HUDEP-2 (cell line): ENCODE measurements at regions not wholly inside any gene's neighbourhood (a gene's known extent, or its start where the extent isn't known, plus 50 kb on each side); places are given as distances from the start of the nearest gene placed in this dataset.

Experiments
- DNase-seq, 76 experiments: peaks; one replicate each; lab custom pipeline; 2025; ENCODE audit not compliant: unreplicated experiment in 76 of 76; lab: John Stamatoyannopoulos, UW

DNA sequence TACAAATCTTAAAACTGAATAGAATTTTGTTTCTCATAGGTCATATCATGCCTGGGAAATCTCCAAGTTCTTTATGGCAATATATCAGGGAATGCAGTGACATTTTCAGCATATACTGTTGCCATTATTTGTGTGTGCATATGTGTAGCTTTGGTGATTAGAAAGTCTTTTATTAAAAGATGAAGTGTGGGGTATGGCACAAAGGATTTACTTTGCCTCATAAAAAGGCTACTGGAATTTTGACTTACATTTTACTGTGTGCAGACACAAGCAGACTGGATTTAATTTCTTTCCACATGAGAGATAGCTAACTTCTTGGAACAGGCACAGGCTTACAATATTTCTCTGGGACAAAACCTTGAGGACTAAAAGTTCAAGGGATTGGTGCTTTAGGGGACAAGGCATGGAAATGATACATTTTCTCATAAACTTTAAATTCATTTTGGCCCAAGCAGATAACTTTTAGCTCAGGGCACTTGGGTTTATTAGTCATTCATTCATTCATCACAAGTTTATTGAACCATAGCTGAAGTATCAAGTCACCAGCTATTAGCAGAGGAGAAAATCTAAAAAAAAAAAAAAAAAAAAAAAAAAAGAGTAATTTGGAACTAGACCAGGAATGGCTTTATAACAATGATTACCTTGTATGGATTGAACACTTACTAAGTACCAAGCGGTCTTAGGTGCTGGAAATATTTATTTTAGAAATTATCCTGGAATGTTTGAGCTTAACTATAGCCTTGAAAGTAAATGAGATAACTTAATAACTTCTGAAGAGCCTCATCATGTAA is 191.5 kb downstream of the SLIT2 start:
- no peak for DNase-seq

DNA sequence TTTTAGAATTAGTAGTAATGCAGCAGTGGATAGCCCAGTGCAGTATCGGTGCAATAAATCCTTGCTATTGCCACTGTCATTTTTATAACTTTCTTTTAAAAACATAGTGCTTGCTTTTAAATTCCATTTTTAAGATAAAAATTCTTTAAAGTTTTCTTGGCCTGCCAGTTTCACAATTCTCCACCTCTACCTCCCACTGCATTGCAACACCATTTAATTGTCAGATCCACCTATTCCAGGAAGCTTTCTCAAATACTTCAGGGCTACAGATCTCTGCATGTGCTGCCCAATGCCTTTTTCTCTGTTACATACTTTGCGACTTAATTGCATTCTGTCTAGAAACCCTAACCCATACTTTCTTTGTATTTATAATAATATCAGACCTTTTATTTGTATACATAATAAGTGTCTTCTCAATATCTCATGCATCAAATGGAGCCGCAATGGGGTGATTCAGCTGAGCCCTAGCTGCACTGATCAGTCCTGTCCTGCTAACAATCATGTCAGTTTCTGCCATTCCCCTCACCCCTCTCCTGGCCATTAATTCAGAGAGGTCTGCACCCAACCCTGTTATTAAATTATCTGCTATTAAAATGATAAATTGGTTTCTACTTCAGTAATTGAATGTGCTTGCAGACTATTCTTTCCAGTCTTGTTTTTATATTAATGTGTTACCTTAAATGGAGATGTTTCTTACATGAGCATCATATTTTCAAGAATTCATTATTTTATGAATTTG is 193.1 kb downstream of the SLIT2 start:
- no peak for DNase-seq

DNA sequence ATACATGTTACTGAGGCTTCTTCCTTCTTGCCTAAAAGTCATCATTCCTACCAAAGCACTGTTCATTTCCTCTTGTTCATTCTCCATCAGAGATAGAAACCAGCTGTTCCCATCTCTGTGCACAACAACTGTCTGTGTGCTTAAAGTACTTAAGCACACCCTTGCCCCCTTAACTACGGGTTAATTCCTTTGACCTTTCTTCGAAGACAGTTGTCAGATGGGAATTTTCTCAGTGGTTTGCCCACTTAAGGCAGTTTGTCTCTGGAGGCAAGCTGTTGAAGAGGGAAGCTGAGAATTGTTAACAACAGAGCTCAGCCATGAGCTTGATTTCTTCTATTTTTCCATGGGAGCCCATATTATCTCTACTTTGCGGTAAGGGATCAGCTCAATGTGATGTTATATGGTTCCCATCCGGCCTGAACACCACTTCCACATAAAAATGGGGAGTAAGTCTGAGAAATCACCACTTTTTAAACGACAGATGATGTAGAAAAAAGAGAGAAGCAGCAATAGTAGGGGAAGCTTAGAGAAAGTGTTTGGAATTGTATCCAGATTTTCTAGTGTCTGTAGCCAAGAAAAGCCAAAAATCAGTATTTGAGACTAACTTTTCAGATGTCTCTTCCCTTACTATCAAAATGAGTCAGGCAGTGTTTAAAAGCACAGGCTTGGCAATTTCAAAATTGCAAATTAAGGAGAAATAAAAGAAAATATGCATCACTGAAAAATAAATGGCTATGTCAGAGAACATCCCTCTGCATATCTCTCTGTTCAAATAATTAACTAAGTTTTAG is 194.4 kb downstream of the SLIT2 start:
- DNase-seq = no peak

DNA sequence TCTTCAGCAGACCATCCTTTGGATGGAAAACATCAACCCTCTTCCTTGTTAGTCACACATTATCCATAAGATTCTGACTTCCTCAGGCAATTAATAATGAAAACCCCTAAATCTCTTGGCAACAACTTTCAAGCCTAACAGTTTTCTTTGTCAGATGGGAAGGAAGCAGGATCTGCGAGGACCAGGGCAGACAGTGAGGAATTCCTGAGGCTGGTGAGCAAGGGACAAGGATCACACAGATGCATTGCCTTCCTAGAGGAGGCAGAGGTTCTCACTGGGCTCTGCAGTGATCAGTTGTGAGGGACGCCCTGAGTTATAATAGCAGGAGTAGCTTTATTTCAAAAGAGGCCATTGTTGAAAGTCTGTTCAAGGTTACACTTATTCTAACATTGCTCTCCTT is 195.4 kb downstream of the SLIT2 start:
- no peak for DNase-seq

- DNase-seq = no peak
Measured at GRCh38 chr4:20451986-20452385, 200.3 kb downstream of the SLIT2 start.

GRCh38 chr4:20454515-20454914 is 202.8 kb downstream of the SLIT2 start:
- no peak for DNase-seq

GRCh38 chr4:20456407-20456806 is 204.7 kb downstream of the SLIT2 start:
- DNase-seq = no peak

GRCh38 chr4:20462426-20463175 is 210.9 kb downstream of the SLIT2 start:
- no peak for DNase-seq

- no peak for DNase-seq
Measured at GRCh38 chr4:20463176-20463430, 211.4 kb downstream of the SLIT2 start.

DNA sequence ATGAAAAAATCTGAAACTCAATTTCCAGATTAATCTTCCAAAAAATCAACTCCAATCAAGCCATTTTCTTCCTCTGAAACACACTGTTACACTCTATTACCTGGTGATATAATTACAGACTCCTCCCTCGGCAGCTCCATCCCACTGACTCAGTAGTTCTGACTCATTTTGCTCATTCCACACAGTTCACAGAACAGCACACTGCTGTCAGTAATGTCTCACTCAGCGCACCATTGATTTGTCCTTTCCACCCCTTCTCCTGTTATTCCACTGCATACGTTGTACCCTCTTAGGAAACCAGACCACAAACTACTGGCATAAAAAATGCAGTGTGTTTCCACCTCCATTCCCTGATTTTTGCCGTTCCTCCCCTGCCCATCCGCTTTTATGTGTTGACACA is 212.7 kb downstream of the SLIT2 start:
- DNase-seq = no peak

GRCh38 chr4:20474119-20474518 is 222.4 kb downstream of the SLIT2 start:
- peak in 5 of 76 experiments; percentile 3 to 33 (median 12) for DNase-seq

DNA sequence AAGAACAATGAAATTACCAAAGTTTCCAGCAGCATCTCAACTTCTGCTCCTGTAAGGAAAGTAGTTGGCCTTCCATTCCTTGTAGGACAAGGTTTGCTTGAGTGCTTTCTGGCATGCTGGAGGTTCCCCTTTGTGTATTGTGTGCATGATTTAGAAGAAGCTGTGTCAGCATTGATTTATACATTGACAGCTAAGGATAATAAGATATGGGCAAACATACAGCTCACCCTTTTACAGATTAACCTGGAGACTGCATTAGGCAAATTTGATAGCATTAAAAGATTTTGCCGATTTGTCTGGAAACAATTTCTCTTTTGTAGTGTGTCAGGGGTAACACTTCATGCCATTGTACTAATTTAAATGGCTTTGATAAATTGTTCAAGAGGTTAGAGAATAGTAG is 221.8 kb upstream of the PACRGL start:
- no peak for DNase-seq

GRCh38 chr4:20480165-20480947 is 219.9 kb upstream of the PACRGL start:
- no peak for DNase-seq

DNA sequence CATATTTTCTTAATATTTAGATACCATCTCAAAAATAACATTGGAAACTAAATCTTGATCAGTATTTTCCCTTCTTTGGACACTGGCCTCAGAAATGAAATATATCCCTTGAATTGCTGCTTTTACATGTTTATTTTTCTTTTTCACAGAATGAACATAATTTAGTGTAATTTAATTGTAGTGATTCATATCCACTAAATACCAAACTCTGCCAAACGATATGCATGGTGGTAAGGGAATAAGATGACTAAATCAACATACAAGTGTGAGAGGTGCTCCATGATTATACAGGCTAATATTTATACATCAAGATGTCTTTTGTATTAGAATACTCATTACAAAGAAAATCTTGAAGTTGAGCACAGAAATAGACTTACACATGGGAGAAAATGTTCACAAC is 216.8 kb upstream of the PACRGL start:
- no peak for DNase-seq

- DNase-seq = no peak
Measured at GRCh38 chr4:20486433-20486832, 213.8 kb upstream of the PACRGL start.

- no peak for DNase-seq
Measured at GRCh38 chr4:20487446-20487845, 212.8 kb upstream of the PACRGL start.

- no peak for DNase-seq
Measured at GRCh38 chr4:20487852-20488251, 212.4 kb upstream of the PACRGL start.

- DNase-seq = no peak
Measured at GRCh38 chr4:20490734-20491133, 209.5 kb upstream of the PACRGL start.

GRCh38 chr4:20493761-20494353 is 206.4 kb upstream of the PACRGL start:
- DNase-seq = no peak

GRCh38 chr4:20496068-20496467 is 204.2 kb upstream of the PACRGL start:
- no peak for DNase-seq
